Fibroblast of lung (primary cell): ENCODE measurements at regions not wholly inside any gene's neighbourhood (a gene's known extent, or its start where the extent isn't known, plus 50 kb on each side); places are given as distances from the start of the nearest gene placed in this dataset.

ENCODE experiments used
- DNase-seq, 2 donors: peaks; one replicate each; pipeline versions ENCODE4 v3.0.0 to v3.0.0-alpha.2; 2010; ENCODE audit warnings: low read depth in 2 of 2
- H2AFZ ChIP-seq: 2 replicates; pipeline ENCODE4 v1.5.1; 2012; ENCODE audit warnings: low read length, control low read depth, inconsistent platforms
- H3K27ac ChIP-seq: 2 replicates; pipeline ENCODE4 v1.5.1; 2011; ENCODE audit warnings: low read length, control low read depth; ENCODE audit not compliant: insufficient read depth
- H3K27me3 ChIP-seq: 2 replicates; pipeline ENCODE4 v1.5.1; 2011; ENCODE audit warnings: mild to moderate bottlenecking, low read length; ENCODE audit not compliant: control insufficient read depth, insufficient read depth
- H3K36me3 ChIP-seq: 2 replicates; pipeline ENCODE4 v1.5.1; 2011; ENCODE audit warnings: low read length; ENCODE audit not compliant: control insufficient read depth, insufficient read depth
- H3K4me1 ChIP-seq: 2 replicates; pipeline ENCODE4 v1.5.1; 2011; ENCODE audit warnings: low read length; ENCODE audit not compliant: control insufficient read depth, insufficient read depth; ENCODE audit errors: extremely low read depth
- H3K4me2 ChIP-seq: 2 replicates; pipeline ENCODE4 v1.5.1; 2011; ENCODE audit warnings: low read length, control low read depth; ENCODE audit not compliant: insufficient read depth; ENCODE audit errors: extremely low read depth
- H3K4me3 ChIP-seq, 4 experiments: fragments of 200-600 bp in 1 of 4; sonication (generic) in 1 of 4; replicated peaks in 1 of 4; 2 replicates each; pipeline ENCODE4 v1.5.1; 2011 to 2016; ENCODE audit warnings: low read length in 4 of 4, low read depth in 3 of 4, mild to moderate bottlenecking in 3 of 4, control low read depth in 2 of 4, inconsistent platforms in 1 of 4, mixed read lengths in 1 of 4; ENCODE audit not compliant: insufficient read depth in 1 of 4; ENCODE audit errors: control extremely low read depth in 1 of 4
- H3K79me2 ChIP-seq: 2 replicates; pipeline ENCODE4 v1.5.1; 2012; ENCODE audit warnings: mild to moderate bottlenecking, low read length, inconsistent platforms; ENCODE audit not compliant: control insufficient read depth, insufficient read depth
- H3K9ac ChIP-seq: 2 replicates; pipeline ENCODE4 v1.5.1; 2011; ENCODE audit warnings: mild to moderate bottlenecking, low read length, control low read depth; ENCODE audit not compliant: insufficient read depth
- H3K9me3 ChIP-seq: 2 replicates; pipeline ENCODE4 v1.5.1; 2012; ENCODE audit warnings: low read depth, low read length; ENCODE audit not compliant: control insufficient read depth, insufficient read depth
- H4K20me1 ChIP-seq: 2 replicates; pipeline ENCODE4 v1.5.1; 2011; ENCODE audit warnings: low read length; ENCODE audit not compliant: control insufficient read depth, insufficient read depth; ENCODE audit errors: extremely low read depth
- EZH2 ChIP-seq: IDR thresholded peaks from 2 replicates; pipeline ENCODE4 v1.5.1; 2012; ENCODE audit warnings: low read length, control low read depth, mild to moderate bottlenecking; ENCODE audit errors: missing control alignments
- TF ChIP-seq, protein P1 (sequence below), 2 donors: IDR thresholded peaks in 1 of 2; conservative IDR thresholded peaks in 1 of 2; 1 replicate in 1 of 2; 2 replicates in 1 of 2; pipeline ENCODE4 v1.5.1; 2011 to 2012; ENCODE audit warnings: low read length in 2 of 2, control low read depth in 1 of 2, inconsistent platforms in 1 of 2, low read depth in 1 of 2, mild to moderate bottlenecking in 1 of 2

DNA sequence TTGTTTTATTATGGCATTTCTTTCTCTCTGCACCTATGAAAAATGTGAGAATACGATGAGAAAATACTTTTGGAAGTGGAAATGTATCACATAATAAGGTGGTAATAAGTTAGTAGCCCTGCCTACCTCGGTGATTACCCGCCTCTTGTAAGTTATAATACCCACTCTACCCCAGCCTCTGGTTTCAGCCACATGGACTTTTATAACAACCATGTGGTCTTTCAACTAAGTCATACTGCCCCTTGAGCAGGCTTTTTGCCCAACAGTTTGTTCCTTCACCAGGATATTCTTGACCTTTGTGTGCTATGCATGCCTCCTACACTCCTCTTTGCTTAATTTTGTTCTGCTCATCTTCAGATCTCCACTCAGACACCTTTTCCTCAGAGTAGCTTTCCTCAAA is 470.6 kb upstream of the ZWINT start:
- Histone ChIP-seq H3K4me3 (no peak overlapping the region), H3K9me3 (no peaks in the 10 kb centered on the region), H4K20me1 (no peaks in the 10 kb centered on the region), H3K4me2 (no peak overlapping the region), H3K27me3 (no peaks in the 10 kb centered on the region), H2AFZ (no peak overlapping the region), H3K36me3 (no peaks in the 10 kb centered on the region), H3K9ac (no peak overlapping the region), H3K4me1 (no peaks in the 10 kb centered on the region), H3K27ac (no peak overlapping the region), H3K79me2 (no peaks in the 10 kb centered on the region)
- DNase-seq, result no peak
- TF ChIP-seq EZH2, result no peak
- TF ChIP-seq, protein P1, sequence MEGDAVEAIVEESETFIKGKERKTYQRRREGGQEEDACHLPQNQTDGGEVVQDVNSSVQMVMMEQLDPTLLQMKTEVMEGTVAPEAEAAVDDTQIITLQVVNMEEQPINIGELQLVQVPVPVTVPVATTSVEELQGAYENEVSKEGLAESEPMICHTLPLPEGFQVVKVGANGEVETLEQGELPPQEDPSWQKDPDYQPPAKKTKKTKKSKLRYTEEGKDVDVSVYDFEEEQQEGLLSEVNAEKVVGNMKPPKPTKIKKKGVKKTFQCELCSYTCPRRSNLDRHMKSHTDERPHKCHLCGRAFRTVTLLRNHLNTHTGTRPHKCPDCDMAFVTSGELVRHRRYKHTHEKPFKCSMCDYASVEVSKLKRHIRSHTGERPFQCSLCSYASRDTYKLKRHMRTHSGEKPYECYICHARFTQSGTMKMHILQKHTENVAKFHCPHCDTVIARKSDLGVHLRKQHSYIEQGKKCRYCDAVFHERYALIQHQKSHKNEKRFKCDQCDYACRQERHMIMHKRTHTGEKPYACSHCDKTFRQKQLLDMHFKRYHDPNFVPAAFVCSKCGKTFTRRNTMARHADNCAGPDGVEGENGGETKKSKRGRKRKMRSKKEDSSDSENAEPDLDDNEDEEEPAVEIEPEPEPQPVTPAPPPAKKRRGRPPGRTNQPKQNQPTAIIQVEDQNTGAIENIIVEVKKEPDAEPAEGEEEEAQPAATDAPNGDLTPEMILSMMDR (conservative IDR thresholded peaks at IDR 0.05 in 1 of 2, IDR thresholded peaks at IDR 0.05 in 1 of 2; ENCODE audit: low read depth in 1 of 2, low read length in 2 of 2), result no peak

DNA sequence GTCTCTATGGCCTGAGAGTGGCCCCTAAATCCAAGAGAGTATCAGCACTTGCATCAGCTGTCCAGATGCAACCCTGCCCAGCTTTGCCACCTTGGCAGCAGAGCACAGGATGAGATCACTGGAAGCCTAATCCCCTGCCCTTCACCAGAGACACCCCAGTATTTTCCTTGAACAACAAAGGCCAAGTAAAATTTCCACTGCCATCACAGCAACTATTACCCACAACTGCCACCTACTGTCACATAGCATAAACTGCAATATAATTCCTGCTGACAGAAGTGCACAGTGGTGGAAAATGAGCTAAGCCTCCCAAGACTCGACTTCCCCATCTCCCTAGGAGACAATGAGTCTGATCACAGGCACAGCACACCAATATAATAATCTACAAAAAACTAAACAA is 462.8 kb upstream of the ZWINT start:
- DNase-seq, result no peak

DNA sequence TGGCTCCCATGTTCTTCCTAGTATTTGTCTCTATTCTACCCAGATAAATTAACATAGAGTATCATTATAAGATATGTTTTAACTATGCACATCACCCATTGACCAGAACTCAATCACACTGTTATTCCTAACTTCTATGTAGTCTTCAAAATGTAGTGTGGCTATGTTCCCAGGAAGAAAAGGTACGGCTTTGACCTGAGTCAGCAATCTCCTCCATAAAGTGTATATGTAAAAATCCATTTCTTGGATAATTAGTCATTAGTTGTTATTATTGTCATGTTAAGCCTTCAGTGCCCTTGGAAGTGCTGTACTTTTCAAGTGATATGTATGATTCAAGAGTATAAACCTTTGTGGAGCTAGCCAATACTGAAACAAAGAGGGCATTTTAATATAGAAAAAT is 444.0 kb upstream of the ZWINT start:
- H3K4me3 ChIP-seq, result no peak overlapping the region
- no peak overlapping the region for H3K9ac ChIP-seq
- H3K9me3 ChIP-seq, result no peaks in the 10 kb centered on the region
- H3K36me3 ChIP-seq, result no peaks in the 10 kb centered on the region
- no peaks in the 10 kb centered on the region for H3K27me3 ChIP-seq
- H4K20me1 ChIP-seq, result no peaks in the 10 kb centered on the region
- no peak overlapping the region for H2AFZ ChIP-seq
- no peak overlapping the region for H3K4me2 ChIP-seq
- no peak overlapping the region for H3K27ac ChIP-seq
- no peaks in the 10 kb centered on the region for H3K4me1 ChIP-seq
- no peak for DNase-seq
- TF ChIP-seq, protein P1 (conservative IDR thresholded peaks at IDR 0.05 in 1 of 2, IDR thresholded peaks at IDR 0.05 in 1 of 2; ENCODE audit: low read depth in 1 of 2, low read length in 2 of 2), result no peak
- no peak for TF ChIP-seq EZH2
- no peaks in the 10 kb centered on the region for H3K79me2 ChIP-seq

More for the DNA sequence above, 462.8 kb upstream of the ZWINT start:
- H3K4me1 ChIP-seq, result no peaks in the 10 kb centered on the region
- no peaks in the 10 kb centered on the region for H3K9me3 ChIP-seq
- H3K4me3 ChIP-seq, result no peak overlapping the region
- H3K27me3 ChIP-seq, result no peaks in the 10 kb centered on the region
- TF ChIP-seq EZH2, result no peak
- TF ChIP-seq, protein P1 (conservative IDR thresholded peaks at IDR 0.05 in 1 of 2, IDR thresholded peaks at IDR 0.05 in 1 of 2; ENCODE audit: low read depth in 1 of 2, low read length in 2 of 2), result no peak
- no peak overlapping the region for H3K27ac ChIP-seq
- no peak overlapping the region for H2AFZ ChIP-seq
- H3K36me3 ChIP-seq, result no peaks in the 10 kb centered on the region
- H3K79me2 ChIP-seq, result no peaks in the 10 kb centered on the region
- no peak overlapping the region for H3K4me2 ChIP-seq
- H3K9ac ChIP-seq, result no peak overlapping the region
- no peaks in the 10 kb centered on the region for H4K20me1 ChIP-seq
